ENCODE measurements at regions not wholly inside any gene's neighbourhood (a gene's known extent, or its start where the extent isn't known, plus 50 kb on each side); places are given as distances from the start of the nearest gene placed in this dataset.

DNA sequence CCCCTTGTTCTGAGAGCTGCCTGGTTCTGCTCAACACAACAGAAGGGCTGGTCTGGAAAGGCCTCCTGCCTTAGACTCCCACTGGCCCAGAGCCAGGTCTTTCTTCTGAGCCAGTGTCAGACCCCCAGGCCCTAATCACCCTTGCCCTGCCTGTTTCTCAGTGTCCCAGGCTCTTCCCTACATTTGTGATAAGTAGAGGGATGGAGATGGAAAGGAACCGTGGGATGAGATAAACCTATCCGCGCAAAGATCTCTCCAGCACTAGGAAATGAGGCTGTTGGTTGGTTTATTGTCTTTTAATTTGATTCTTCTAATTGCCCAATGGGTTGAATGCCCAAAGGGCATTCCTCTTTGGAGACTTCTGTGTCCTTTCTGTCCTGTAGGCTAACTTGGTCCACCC lies 470.0 kb downstream of the TSHZ3 start:
- no peak overlapping the region for H2BK12ac ChIP-seq (ENCODE audit: low read depth, low read length)
- TF ChIP-seq EZH2 (IDR thresholded peaks at IDR 0.05; ENCODE audit: low read depth, low read length, severe bottlenecking) (no peak), SRF (IDR thresholded peaks at IDR 0.05; ENCODE audit: low read depth, low read length) (no peak), FOSL1 (IDR thresholded peaks at IDR 0.05; ENCODE audit: insufficient read depth, low read depth, low read length) (no peak), PHF8 (conservative IDR thresholded peaks at IDR 0.05; ENCODE audit: low read depth, low read length) (no peak), RAD21 (IDR thresholded peaks at IDR 0.05 in 1 of 2, conservative IDR thresholded peaks at IDR 0.05 in 1 of 2; ENCODE audit: low read depth in 2 of 2, low read length in 2 of 2) (no peak), JUND (IDR thresholded peaks at IDR 0.05; ENCODE audit: low read length) (no peak), POLR2AphosphoS5 (IDR thresholded peaks at IDR 0.05; ENCODE audit: low read depth, low read length) (no peak), EP300 (IDR thresholded peaks at IDR 0.05; ENCODE audit: borderline replicate concordance in 1 of 2, low read depth in 2 of 2, low read length in 2 of 2) (no peak), TBP (IDR thresholded peaks at IDR 0.05; ENCODE audit: low read depth, low read length) (no peak), CHD1 (IDR thresholded peaks at IDR 0.05; ENCODE audit: low read depth, low read length) (no peak), BRCA1 (IDR thresholded peaks at IDR 0.05; ENCODE audit: low read depth, low read length) (no peak), RXRA (IDR thresholded peaks at IDR 0.05; ENCODE audit: insufficient read depth, low read depth, low read length) (no peak), RNF2 (IDR thresholded peaks at IDR 0.05; ENCODE audit: borderline replicate concordance, low read depth, low read length, missing control alignments, poor library complexity, severe bottlenecking) (no peak), KDM1A (IDR thresholded peaks at IDR 0.05; ENCODE audit: borderline replicate concordance, low read length) (no peak), YY1 (IDR thresholded peaks at IDR 0.05; ENCODE audit: low read depth, low read length) (no peak)
- H3K79me2 ChIP-seq (ENCODE audit: control insufficient read depth in 1 of 2, insufficient read depth in 2 of 2, low read length in 2 of 2), result no peaks in the 10 kb centered on the region
- DNase-seq (ENCODE audit: low read depth in 1 of 2, low spot score in 2 of 2) (no peak), FAIRE-seq (no peak)
- no peaks in the 10 kb centered on the region for H3K9me3 ChIP-seq (ENCODE audit: insufficient read depth in 2 of 2, low read depth in 1 of 2, low read length in 1 of 2)
- no peaks in the 10 kb centered on the region for H3K36me3 ChIP-seq (ENCODE audit: control insufficient read depth in 2 of 4, insufficient read depth in 4 of 4, low read length in 3 of 4)
- no peak overlapping the region for H2BK120ac ChIP-seq (replicated peaks; ENCODE audit: low read depth, low read length)
- no peak overlapping the region for H3K14ac ChIP-seq (ENCODE audit: insufficient read length)
- no peak overlapping the region for H3K4ac ChIP-seq (replicated peaks; ENCODE audit: insufficient read length, low read depth, low read length)
- H3K27ac ChIP-seq (ENCODE audit: low read depth, low read length), result no peak overlapping the region
- no peaks in the 10 kb centered on the region for H3K23me2 ChIP-seq (ENCODE audit: low read depth, low read length)
- H3K79me1 ChIP-seq (ENCODE audit: low read depth, low read length), result no peaks in the 10 kb centered on the region
- WGBS, 2 experiments (ENCODE audit: extremely low coverage in 1 of 2, insufficient coverage in 1 of 2, insufficient read length in 1 of 2, insufficient replicate concordance in 2 of 2, low coverage in 1 of 2, low lambda C conversion rate in 2 of 2, missing lambda C conversion rate in 1 of 2), result 93% methylated on average over 3 of the region's 3 CpGs; no CpG with 5 or more reads in 1 of the 2 experiments
- ChIA-PET CTCF (ENCODE audit: partially characterized antibody) (no interaction called here), POLR2A (ENCODE audit: partially characterized antibody) (no interaction called here)
- no peak overlapping the region for H4K91ac ChIP-seq (replicated peaks; ENCODE audit: insufficient read length, low read length)
- no peak overlapping the region for H3K4me2 ChIP-seq (ENCODE audit: insufficient read depth in 1 of 2, low read depth in 2 of 2, low read length in 2 of 2)
- H2AK5ac ChIP-seq (ENCODE audit: low read depth, low read length), result no peak overlapping the region
- no peaks in the 10 kb centered on the region for H3K27me3 ChIP-seq (replicated peaks in 1 of 4; ENCODE audit: control insufficient read depth in 3 of 4, extremely low read depth in 1 of 4, insufficient read depth in 3 of 4, low read length in 3 of 4)
- no peak overlapping the region for H2BK15ac ChIP-seq (ENCODE audit: low read length)
- no peak overlapping the region for H2AFZ ChIP-seq (ENCODE audit: low read length)
- H4K5ac ChIP-seq (ENCODE audit: insufficient read length, low read depth, low read length), result no peak overlapping the region
- no peak overlapping the region for H3K9ac ChIP-seq (replicated peaks in 1 of 4; ENCODE audit: extremely low read depth in 1 of 4, low read depth in 3 of 4, low read length in 3 of 4)
- H4K20me1 ChIP-seq (replicated peaks in 1 of 2; ENCODE audit: control insufficient read depth in 1 of 2, insufficient read depth in 2 of 2, low read length in 2 of 2), result no peaks in the 10 kb centered on the region
- H3K18ac ChIP-seq (ENCODE audit: extremely low read depth, low read length), result no peak overlapping the region
- H3K56ac ChIP-seq (replicated peaks; ENCODE audit: insufficient read length, low read depth, low read length), result no peak overlapping the region
- H3K23ac ChIP-seq (ENCODE audit: insufficient read length), result no peak overlapping the region
- H2BK20ac ChIP-seq (ENCODE audit: low read length), result no peak overlapping the region
- no peak overlapping the region for H3K4me3 ChIP-seq (ENCODE audit: extremely low read depth in 1 of 4, insufficient read depth in 2 of 4, low read depth in 3 of 4, low read length in 4 of 4)
- H3K4me1 ChIP-seq (replicated peaks in 1 of 4; ENCODE audit: control insufficient read depth in 3 of 4, insufficient read depth in 4 of 4, low read length in 3 of 4), result no peaks in the 10 kb centered on the region
- H4K8ac ChIP-seq (ENCODE audit: extremely low read depth, insufficient read depth, low read length), result no peak overlapping the region
- no peak overlapping the region for H2BK5ac ChIP-seq (ENCODE audit: low read depth, low read length)
